AG04449 (cell line): ENCODE measurements at regions not wholly inside any gene's neighbourhood (a gene's known extent, or its start where the extent isn't known, plus 50 kb on each side); places are given as distances from the start of the nearest gene placed in this dataset.

Source experiments
- CTCF ChIA-PET: fragments of 350-600 bp; formaldehyde crosslinking; extraction: SDS; loops from one replicate; lab custom pipeline; 2021; ENCODE audit warnings: antibody characterized with exemption; lab: Yijun Ruan, JAX
- POLR2A ChIA-PET: fragments of 400-600, 350-600 bp; formaldehyde crosslinking; extraction: SDS; loops from one replicate; lab custom pipeline; 2020; ENCODE audit warnings: antibody characterized with exemption, inconsistent platforms; lab: Yijun Ruan, JAX
- DNase-seq: peaks from one replicate; pipeline ENCODE4 v3.0.0-alpha.2; 2010; ENCODE audit warnings: low read depth, low spot score
- H3K4me3 ChIP-seq: 2 replicates; pipeline ENCODE4 v1.5.1; 2011; ENCODE audit warnings: low read depth, mild to moderate bottlenecking, control low read depth, low read length
- CTCF ChIP-seq: IDR thresholded peaks from one replicate; pipeline ENCODE4 v1.5.1; 2011; ENCODE audit warnings: mild to moderate bottlenecking, moderate library complexity, low read length, control low read depth, inconsistent platforms; ENCODE audit not compliant: insufficient read depth; ENCODE audit errors: missing control alignments

GRCh38 chr10:93255546-93255945, 181.9 kb downstream of the CYP26A1 start:
- no peak overlapping the region for H3K4me3 ChIP-seq
- ChIA-PET POLR2A (no interaction called here), CTCF (no interaction called here)
- no peak for DNase-seq
- no peak for TF ChIP-seq CTCF
